ENCODE measurements at regions not wholly inside any gene's neighbourhood (a gene's known extent, or its start where the extent isn't known, plus 50 kb on each side); places are given as distances from the start of the nearest gene placed in this dataset.
"Not testable (repeated sequence)": the region's sequence is repeated elsewhere in the genome, so short reads cannot be mapped to it uniquely, and the experiment has no call there.

GRCh38 chr10:61040399-61041016, 96.5 kb upstream of the RHOBTB1 start:
- no peak for DNase-seq

- DNase-seq = no peak
Observed at GRCh38 chr10:61039868-61040267, 95.9 kb upstream of the RHOBTB1 start.

GRCh38 chr10:61037261-61037830, 93.4 kb upstream of the RHOBTB1 start:
- not testable (repeated sequence) for DNase-seq

GRCh38 chr10:61036148-61036547, 92.2 kb upstream of the RHOBTB1 start:
- not testable (repeated sequence) for DNase-seq

- DNase-seq = no peak
Observed at GRCh38 chr10:61031341-61031740, 87.4 kb upstream of the RHOBTB1 start.

GRCh38 chr10:61029411-61029810, 85.4 kb upstream of the RHOBTB1 start:
- DNase-seq = no peak

- DNase-seq = no peak
Observed at GRCh38 chr10:61028861-61029361, 84.9 kb upstream of the RHOBTB1 start.

- DNase-seq = no peak
Observed at GRCh38 chr10:61024856-61025201, 80.8 kb upstream of the RHOBTB1 start.

GRCh38 chr10:61024151-61024855, 80.3 kb upstream of the RHOBTB1 start:
- no peak for DNase-seq

- DNase-seq = no peak
Observed at GRCh38 chr10:61023053-61023452, 79.1 kb upstream of the RHOBTB1 start.

- DNase-seq = no peak
Observed at GRCh38 chr10:61021926-61022325, 77.9 kb upstream of the RHOBTB1 start.

- DNase-seq = no peak
Observed at GRCh38 chr10:61020420-61021158, 76.6 kb upstream of the RHOBTB1 start.

GRCh38 chr10:61018146-61018545, 74.2 kb upstream of the RHOBTB1 start:
- DNase-seq = no peak

GRCh38 chr10:61016630-61017029, 72.6 kb upstream of the RHOBTB1 start:
- DNase-seq = no peak

- no peak for DNase-seq
Observed at GRCh38 chr10:61016007-61016406, 72.0 kb upstream of the RHOBTB1 start.

- DNase-seq = no peak
Observed at GRCh38 chr10:61010863-61011262, 66.9 kb upstream of the RHOBTB1 start.

GRCh38 chr10:61003069-61003468, 59.1 kb upstream of the RHOBTB1 start:
- not testable (repeated sequence) for DNase-seq

- DNase-seq = no peak
Observed at GRCh38 chr10:61001731-61002122, 57.7 kb upstream of the RHOBTB1 start.

GRCh38 chr10:61000769-61001730, 57.1 kb upstream of the RHOBTB1 start:
- DNase-seq = peak; percentile 7 to 52 (median 50)

GRCh38 chr10:60998932-60999331, 54.9 kb upstream of the RHOBTB1 start:
- no peak for DNase-seq

- no peak for DNase-seq
Observed at GRCh38 chr10:60994128-60994527, 50.1 kb upstream of the RHOBTB1 start.

All from NCI-H1417 (cell line).